ENCODE measurements at regions not wholly inside any gene's neighbourhood (a gene's known extent, or its start where the extent isn't known, plus 50 kb on each side); places are given as distances from the start of the nearest gene placed in this dataset.

DNA sequence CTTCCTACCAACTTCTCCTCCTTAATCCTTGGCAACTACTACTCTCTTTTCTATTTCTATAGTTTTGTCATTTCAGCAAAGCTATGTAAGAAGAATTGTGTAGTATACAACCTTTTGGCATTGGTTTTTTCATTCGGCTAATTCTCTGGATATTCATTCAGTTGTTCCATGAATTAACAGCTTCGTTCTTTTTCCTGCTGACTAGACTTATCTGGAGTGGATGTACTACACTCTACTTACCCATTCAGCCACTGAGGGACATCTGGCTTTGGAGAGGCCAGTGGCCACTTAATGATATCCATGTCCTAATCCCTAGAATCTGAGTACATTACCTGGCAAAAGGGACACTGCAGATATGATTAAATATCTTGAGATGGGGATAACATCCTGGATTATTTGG is 623.9 kb downstream of the DOK5 start:
- no peak for DNase-seq (ENCODE audit: low spot score)
- Histone ChIP-seq H3K9me3 (ENCODE audit: low read depth) (no peaks in the 10 kb centered on the region), H2AFZ (no peak overlapping the region), H4K20me1 (ENCODE audit: insufficient read depth, poor library complexity, severe bottlenecking) (no peaks in the 10 kb centered on the region), H3K4me3 (no peak overlapping the region), H3K27me3 (no peaks in the 10 kb centered on the region), H3K4me2 (no peak overlapping the region), H3K27ac (no peak overlapping the region), H3K79me2 (no peaks in the 10 kb centered on the region), H3K36me3 (replicated peaks; ENCODE audit: insufficient read depth, low read depth) (no peaks in the 10 kb centered on the region), H3K4me1 (ENCODE audit: insufficient read depth) (no peaks in the 10 kb centered on the region), H3K9me2 (replicated peaks; ENCODE audit: insufficient read depth) (no peaks in the 10 kb centered on the region)
- 91% methylated on average over 2 of the region's 2 CpGs for WGBS (ENCODE audit: low lambda C conversion rate, missing lambda C conversion rate)
- TF ChIP-seq EZH2 (IDR thresholded peaks at IDR 0.05; ENCODE audit: borderline replicate concordance) (no peak), EZH2phosphoT487 (IDR thresholded peaks at IDR 0.05; ENCODE audit: low read depth, severe bottlenecking, unreplicated experiment) (no peak)
- TF ChIP-seq, protein P1, sequence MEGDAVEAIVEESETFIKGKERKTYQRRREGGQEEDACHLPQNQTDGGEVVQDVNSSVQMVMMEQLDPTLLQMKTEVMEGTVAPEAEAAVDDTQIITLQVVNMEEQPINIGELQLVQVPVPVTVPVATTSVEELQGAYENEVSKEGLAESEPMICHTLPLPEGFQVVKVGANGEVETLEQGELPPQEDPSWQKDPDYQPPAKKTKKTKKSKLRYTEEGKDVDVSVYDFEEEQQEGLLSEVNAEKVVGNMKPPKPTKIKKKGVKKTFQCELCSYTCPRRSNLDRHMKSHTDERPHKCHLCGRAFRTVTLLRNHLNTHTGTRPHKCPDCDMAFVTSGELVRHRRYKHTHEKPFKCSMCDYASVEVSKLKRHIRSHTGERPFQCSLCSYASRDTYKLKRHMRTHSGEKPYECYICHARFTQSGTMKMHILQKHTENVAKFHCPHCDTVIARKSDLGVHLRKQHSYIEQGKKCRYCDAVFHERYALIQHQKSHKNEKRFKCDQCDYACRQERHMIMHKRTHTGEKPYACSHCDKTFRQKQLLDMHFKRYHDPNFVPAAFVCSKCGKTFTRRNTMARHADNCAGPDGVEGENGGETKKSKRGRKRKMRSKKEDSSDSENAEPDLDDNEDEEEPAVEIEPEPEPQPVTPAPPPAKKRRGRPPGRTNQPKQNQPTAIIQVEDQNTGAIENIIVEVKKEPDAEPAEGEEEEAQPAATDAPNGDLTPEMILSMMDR (IDR thresholded peaks at IDR 0.05; ENCODE audit: poor library complexity) = no peak

DNA sequence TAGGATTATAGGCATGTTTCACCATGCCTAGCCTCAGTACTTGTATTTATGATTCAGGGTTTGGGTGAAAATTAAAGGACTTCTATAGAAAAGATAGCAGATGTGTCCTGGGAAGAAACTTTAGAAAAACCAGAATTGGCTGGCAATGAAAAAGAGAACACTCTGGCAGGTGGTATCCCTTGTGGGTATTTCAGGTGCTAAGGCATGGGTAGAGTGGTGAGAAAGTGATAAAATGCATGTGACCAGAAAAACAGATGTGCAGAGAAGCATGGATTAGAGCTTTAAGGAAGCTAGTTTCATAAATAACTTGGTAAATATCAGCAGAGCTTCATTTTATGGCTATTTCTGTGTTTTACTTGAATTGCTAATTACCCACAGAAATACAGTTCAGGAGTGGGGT is 622.2 kb downstream of the DOK5 start:
- H3K9me3 ChIP-seq (ENCODE audit: low read depth) = no peaks in the 10 kb centered on the region
- no peaks in the 10 kb centered on the region for H3K79me2 ChIP-seq
- no peak overlapping the region for H3K27ac ChIP-seq
- no peaks in the 10 kb centered on the region for H3K27me3 ChIP-seq
- DNase-seq (ENCODE audit: low spot score) = no peak
- no peaks in the 10 kb centered on the region for H3K9me2 ChIP-seq (replicated peaks; ENCODE audit: insufficient read depth)
- H4K20me1 ChIP-seq (ENCODE audit: insufficient read depth, poor library complexity, severe bottlenecking) = no peaks in the 10 kb centered on the region
- no peak for TF ChIP-seq EZH2 (IDR thresholded peaks at IDR 0.05; ENCODE audit: borderline replicate concordance)
- TF ChIP-seq, protein P1 (IDR thresholded peaks at IDR 0.05; ENCODE audit: poor library complexity) = no peak
- TF ChIP-seq EZH2phosphoT487 (IDR thresholded peaks at IDR 0.05; ENCODE audit: low read depth, severe bottlenecking, unreplicated experiment) = no peak
- no peak overlapping the region for H3K4me3 ChIP-seq
- H2AFZ ChIP-seq = no peak overlapping the region
- H3K36me3 ChIP-seq (replicated peaks; ENCODE audit: insufficient read depth, low read depth) = no peaks in the 10 kb centered on the region
- no peak overlapping the region for H3K4me2 ChIP-seq
- no peaks in the 10 kb centered on the region for H3K4me1 ChIP-seq (ENCODE audit: insufficient read depth)

DNA sequence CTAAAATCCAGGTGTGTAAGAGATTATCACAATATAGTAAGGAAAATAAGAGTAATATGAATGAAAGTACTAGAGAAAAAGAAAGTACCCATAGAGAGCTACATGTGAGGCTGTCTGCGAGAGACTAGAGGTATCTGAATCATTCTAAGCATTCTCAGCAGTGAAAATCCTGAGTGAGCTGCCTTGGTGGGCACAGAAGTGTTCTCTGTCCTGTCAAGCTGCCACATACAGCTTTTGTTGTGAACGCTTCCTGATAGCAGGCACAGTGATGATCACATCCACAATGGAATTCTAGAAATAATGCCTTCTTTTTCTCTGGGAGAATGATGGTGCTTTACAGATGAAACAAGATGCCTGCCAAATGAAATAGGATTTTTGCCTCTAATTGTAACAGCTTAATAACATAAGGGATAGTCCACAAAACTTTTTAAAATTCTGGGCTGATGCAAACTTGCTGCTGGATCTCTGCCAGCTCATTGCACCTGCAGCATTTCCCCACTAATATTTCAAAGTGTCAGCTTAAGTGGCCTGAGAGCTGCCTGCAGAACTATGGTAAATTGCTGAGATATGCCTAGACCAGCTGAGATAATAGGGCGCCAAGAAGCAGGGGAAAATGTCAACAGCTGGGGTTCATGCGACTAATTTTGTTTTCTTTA is 620.5 kb downstream of the DOK5 start:
- TF ChIP-seq, protein P1 (IDR thresholded peaks at IDR 0.05; ENCODE audit: poor library complexity) = no peak
- TF ChIP-seq EZH2 (IDR thresholded peaks at IDR 0.05; ENCODE audit: borderline replicate concordance) = no peak
- H4K20me1 ChIP-seq (ENCODE audit: insufficient read depth, poor library complexity, severe bottlenecking) = no peaks in the 10 kb centered on the region
- no peaks in the 10 kb centered on the region for H3K4me1 ChIP-seq (ENCODE audit: insufficient read depth)
- no peak overlapping the region for H3K27ac ChIP-seq
- H3K4me3 ChIP-seq = no peak overlapping the region
- H2AFZ ChIP-seq = no peak overlapping the region
- 55% methylated on average over 4 of the region's 4 CpGs for WGBS (ENCODE audit: low lambda C conversion rate, missing lambda C conversion rate)
- H3K79me2 ChIP-seq = no peaks in the 10 kb centered on the region
- no peaks in the 10 kb centered on the region for H3K9me3 ChIP-seq (ENCODE audit: low read depth)
- no peak for DNase-seq (ENCODE audit: low spot score)
- no peaks in the 10 kb centered on the region for H3K9me2 ChIP-seq (replicated peaks; ENCODE audit: insufficient read depth)
- no peak overlapping the region for H3K4me2 ChIP-seq
- H3K27me3 ChIP-seq = no peaks in the 10 kb centered on the region
- H3K36me3 ChIP-seq (replicated peaks; ENCODE audit: insufficient read depth, low read depth) = no peaks in the 10 kb centered on the region
